ENCODE measurements at regions not wholly inside any gene's neighbourhood (a gene's known extent, or its start where the extent isn't known, plus 50 kb on each side); places are given as distances from the start of the nearest gene placed in this dataset.

GRCh38 chr10:123294886-123295285 lies 140.7 kb downstream of the BUB3 start:
- Histone ChIP-seq H3K9me3 (ENCODE audit: insufficient read depth, low read depth, low read length) (no peaks in the 10 kb centered on the region), H3F3A (ENCODE audit: low read depth) (no peaks in the 10 kb centered on the region), H3K27me3 (ENCODE audit: insufficient read depth, low read length, poor library complexity, severe bottlenecking) (no peaks in the 10 kb centered on the region), H3K9ac (ENCODE audit: low read depth, low read length, poor library complexity, severe bottlenecking) (no peak overlapping the region), H3K36me3 (ENCODE audit: insufficient read depth, low read length) (no peaks in the 10 kb centered on the region), H4K20me1 (ENCODE audit: insufficient read depth, low read length, poor library complexity, severe bottlenecking) (no peaks in the 10 kb centered on the region), H3K9me2 (replicated peaks; ENCODE audit: low read depth, low read length) (no peaks in the 10 kb centered on the region), H2AFZ (ENCODE audit: low read length) (no peak overlapping the region), H3K4me2 (ENCODE audit: low read depth, low read length, poor library complexity, severe bottlenecking) (no peak overlapping the region), H3K79me2 (ENCODE audit: insufficient read depth, low read length) (no peaks in the 10 kb centered on the region), H3K4me1 (ENCODE audit: insufficient read depth, low read length, poor library complexity, severe bottlenecking) (no peaks in the 10 kb centered on the region), H3K4me3 (ENCODE audit: low read length, poor library complexity, severe bottlenecking) (no peak overlapping the region)
- TF ChIP-seq EZH2phosphoT487 (IDR thresholded peaks at IDR 0.05; ENCODE audit: borderline replicate concordance) (no peak), CTCF (conservative IDR thresholded peaks at IDR 0.05; ENCODE audit: low read length) (no peak)

GRCh38 chr10:123295644-123296043 lies 141.4 kb downstream of the BUB3 start:
- no peak for TF ChIP-seq CTCF (conservative IDR thresholded peaks at IDR 0.05; ENCODE audit: low read length)
- no peak for TF ChIP-seq EZH2phosphoT487 (IDR thresholded peaks at IDR 0.05; ENCODE audit: borderline replicate concordance)
- H3K9ac ChIP-seq (ENCODE audit: low read depth, low read length, poor library complexity, severe bottlenecking): no peak overlapping the region
- no peaks in the 10 kb centered on the region for H3K79me2 ChIP-seq (ENCODE audit: insufficient read depth, low read length)
- H3K4me3 ChIP-seq (ENCODE audit: low read length, poor library complexity, severe bottlenecking): no peak overlapping the region
- no peaks in the 10 kb centered on the region for H3K4me1 ChIP-seq (ENCODE audit: insufficient read depth, low read length, poor library complexity, severe bottlenecking)
- no peaks in the 10 kb centered on the region for H3K27me3 ChIP-seq (ENCODE audit: insufficient read depth, low read length, poor library complexity, severe bottlenecking)
- H3F3A ChIP-seq (ENCODE audit: low read depth): no peaks in the 10 kb centered on the region
- H3K36me3 ChIP-seq (ENCODE audit: insufficient read depth, low read length): no peaks in the 10 kb centered on the region
- H2AFZ ChIP-seq (ENCODE audit: low read length): no peak overlapping the region
- H3K9me3 ChIP-seq (ENCODE audit: insufficient read depth, low read depth, low read length): no peaks in the 10 kb centered on the region
- no peaks in the 10 kb centered on the region for H4K20me1 ChIP-seq (ENCODE audit: insufficient read depth, low read length, poor library complexity, severe bottlenecking)
- no peaks in the 10 kb centered on the region for H3K9me2 ChIP-seq (replicated peaks; ENCODE audit: low read depth, low read length)
- H3K4me2 ChIP-seq (ENCODE audit: low read depth, low read length, poor library complexity, severe bottlenecking): no peak overlapping the region

DNA sequence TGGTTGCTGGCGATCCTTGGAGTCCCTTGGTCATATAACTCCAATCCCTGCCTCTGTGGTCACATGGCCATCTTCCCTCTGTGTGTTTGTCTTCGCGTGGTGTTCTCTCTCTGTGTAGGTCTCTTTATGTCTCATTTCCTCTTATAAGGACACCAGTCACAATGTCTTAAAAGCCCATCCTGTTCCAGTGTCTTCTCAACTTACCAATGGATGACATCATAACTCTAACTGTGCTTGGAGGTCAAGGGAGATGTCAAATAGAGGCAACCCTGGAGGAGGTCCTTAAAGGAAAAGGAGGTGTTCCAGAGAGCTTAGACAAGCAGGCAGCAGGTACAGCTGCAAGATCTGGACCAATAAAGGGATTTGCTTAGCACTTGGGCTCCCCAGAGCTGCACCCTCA lies 143.0 kb downstream of the BUB3 start:
- Histone ChIP-seq H3K27me3 (ENCODE audit: insufficient read depth, low read length, poor library complexity, severe bottlenecking) (no peaks in the 10 kb centered on the region), H3F3A (ENCODE audit: low read depth) (no peaks in the 10 kb centered on the region), H3K79me2 (ENCODE audit: insufficient read depth, low read length) (no peaks in the 10 kb centered on the region), H3K4me2 (ENCODE audit: low read depth, low read length, poor library complexity, severe bottlenecking) (no peak overlapping the region), H3K36me3 (ENCODE audit: insufficient read depth, low read length) (no peaks in the 10 kb centered on the region), H4K20me1 (ENCODE audit: insufficient read depth, low read length, poor library complexity, severe bottlenecking) (no peaks in the 10 kb centered on the region), H3K9ac (ENCODE audit: low read depth, low read length, poor library complexity, severe bottlenecking) (no peak overlapping the region), H3K9me3 (ENCODE audit: insufficient read depth, low read depth, low read length) (no peaks in the 10 kb centered on the region), H2AFZ (ENCODE audit: low read length) (no peak overlapping the region), H3K9me2 (replicated peaks; ENCODE audit: low read depth, low read length) (no peaks in the 10 kb centered on the region), H3K4me3 (ENCODE audit: low read length, poor library complexity, severe bottlenecking) (no peak overlapping the region), H3K4me1 (ENCODE audit: insufficient read depth, low read length, poor library complexity, severe bottlenecking) (no peaks in the 10 kb centered on the region)
- TF ChIP-seq EZH2phosphoT487 (IDR thresholded peaks at IDR 0.05; ENCODE audit: borderline replicate concordance) (no peak), CTCF (conservative IDR thresholded peaks at IDR 0.05; ENCODE audit: low read length) (no peak)
